Astrocyte (in vitro differentiated cells and primary cell): ENCODE measurements at regions not wholly inside any gene's neighbourhood (a gene's known extent, or its start where the extent isn't known, plus 50 kb on each side); places are given as distances from the start of the nearest gene placed in this dataset.

Experiments used
- DNase-seq: peaks from one replicate; pipeline ENCODE4 v3.0.0-alpha.2; 2010; ENCODE audit warnings: low read depth
- FAIRE-seq: peaks from 2 replicates; lab custom pipeline; 2011; peaks lifted over from hg19 to GRCh38; lab: Jason Lieb, UNC
- H2AFZ ChIP-seq: 2 replicates; pipeline ENCODE4 v1.6.0; 2012; ENCODE audit warnings: low read depth, low read length, inconsistent platforms
- H3K27ac ChIP-seq: 2 replicates; pipeline ENCODE4 v1.5.1; 2011; ENCODE audit warnings: low read depth, low read length, inconsistent platforms
- H3K27me3 ChIP-seq: 2 replicates; pipeline ENCODE4 v1.6.0; 2011; ENCODE audit warnings: low read length, inconsistent platforms; ENCODE audit not compliant: insufficient read depth
- H3K36me3 ChIP-seq: 2 replicates; pipeline ENCODE4 v1.5.1; 2011; ENCODE audit warnings: low read length, inconsistent platforms; ENCODE audit not compliant: insufficient read depth
- H3K4me1 ChIP-seq: 2 replicates; pipeline ENCODE4 v1.5.1; 2011; ENCODE audit warnings: low read length, inconsistent platforms; ENCODE audit not compliant: insufficient read depth
- H3K4me2 ChIP-seq: 2 replicates; pipeline ENCODE4 v1.6.0; 2012; ENCODE audit warnings: low read length, inconsistent platforms
- H3K4me3 ChIP-seq: 2 replicates; pipeline ENCODE4 v1.5.1; 2011; ENCODE audit warnings: low read depth, mild to moderate bottlenecking, low read length, inconsistent platforms; ENCODE audit not compliant: insufficient read depth
- H3K79me2 ChIP-seq: 2 replicates; pipeline ENCODE4 v1.6.0; 2012; ENCODE audit warnings: mild to moderate bottlenecking, low read length, inconsistent platforms; ENCODE audit not compliant: insufficient read depth
- H3K9ac ChIP-seq: 2 replicates; pipeline ENCODE4 v1.6.0; 2012; ENCODE audit warnings: mild to moderate bottlenecking, low read length, inconsistent platforms
- H3K9me3 ChIP-seq: 2 replicates; pipeline ENCODE4 v1.5.1; 2012; ENCODE audit warnings: low read depth, mild to moderate bottlenecking, low read length, inconsistent platforms; ENCODE audit not compliant: insufficient read depth
- H4K20me1 ChIP-seq: 2 replicates; pipeline ENCODE4 v1.6.0; 2012; ENCODE audit warnings: low read length, inconsistent platforms; ENCODE audit not compliant: insufficient read depth
- H3K27ac Mint-ChIP-seq: one replicate; pipeline ENCODE4 v1.8.0; 2021; ENCODE audit warnings: mild to moderate bottlenecking, mixed read lengths; ENCODE audit not compliant: unreplicated experiment
- H3K27me3 Mint-ChIP-seq: one replicate; pipeline ENCODE4 v1.8.0; 2021; ENCODE audit warnings: low read depth, mixed read lengths; ENCODE audit not compliant: unreplicated experiment
- H3K36me3 Mint-ChIP-seq: one replicate; pipeline ENCODE4 v1.8.0; 2021; ENCODE audit warnings: low read depth, mixed read lengths; ENCODE audit not compliant: unreplicated experiment
- H3K4me1 Mint-ChIP-seq: one replicate; pipeline ENCODE4 v1.8.0; 2021; ENCODE audit warnings: low read depth, mixed read lengths; ENCODE audit not compliant: unreplicated experiment
- H3K4me3 Mint-ChIP-seq: one replicate; pipeline ENCODE4 v1.8.0; 2021; ENCODE audit warnings: mild to moderate bottlenecking, moderate library complexity, mixed read lengths; ENCODE audit not compliant: unreplicated experiment
- H3K9me3 Mint-ChIP-seq: one replicate; pipeline ENCODE4 v1.8.0; 2021; ENCODE audit warnings: mild to moderate bottlenecking, mixed read lengths; ENCODE audit not compliant: unreplicated experiment
- CTCF ChIP-seq: IDR thresholded peaks from 2 replicates; pipeline ENCODE4 v1.5.1; 2011; ENCODE audit warnings: low read depth, mild to moderate bottlenecking, inconsistent platforms, low read length, moderate library complexity; ENCODE audit not compliant: insufficient read depth
- EZH2 ChIP-seq: IDR thresholded peaks from 2 replicates; pipeline ENCODE4 v1.6.1; 2012; ENCODE audit warnings: mild to moderate bottlenecking, low read length, inconsistent platforms; ENCODE audit not compliant: insufficient read depth

- Histone ChIP-seq H3K4me2 (no peak overlapping the region), H3K79me2 (no peaks in the 10 kb centered on the region), H3K36me3 (no peaks in the 10 kb centered on the region), H3K4me1 (no peaks in the 10 kb centered on the region), H3K4me3 (no peak overlapping the region), H3K9me3 (no peaks in the 10 kb centered on the region), H2AFZ (no peak overlapping the region), H3K9ac (no peak overlapping the region), H3K27me3 (no peaks in the 10 kb centered on the region), H4K20me1 (no peaks in the 10 kb centered on the region), H3K27ac (no peak overlapping the region)
- Mint-ChIP-seq H3K9me3 (peaks cover 9% of the 10 kb centered on the region), H3K4me3 (no peak overlapping the region), H3K36me3 (peaks cover 8% of the 10 kb centered on the region), H3K27me3 (no peaks in the 10 kb centered on the region), H3K4me1 (peaks cover 5% of the 10 kb centered on the region), H3K27ac (no peak overlapping the region)
- DNase-seq (no peak), FAIRE-seq (no peak)
- TF ChIP-seq EZH2 (no peak), CTCF (no peak)
Measured at GRCh38 chr1:187627516-187627915, 798.8 kb downstream of the PLA2G4A start.

- Mint-ChIP-seq H3K27me3 (no peaks in the 10 kb centered on the region), H3K9me3 (peaks cover 9% of the 10 kb centered on the region), H3K4me3 (no peak overlapping the region), H3K4me1 (peaks cover 5% of the 10 kb centered on the region), H3K36me3 (peaks cover 8% of the 10 kb centered on the region), H3K27ac (no peak overlapping the region)
- no peaks in the 10 kb centered on the region for H3K9me3 ChIP-seq
- H3K4me1 ChIP-seq = no peaks in the 10 kb centered on the region
- H4K20me1 ChIP-seq = no peaks in the 10 kb centered on the region
- TF ChIP-seq EZH2 (no peak), CTCF (no peak)
- H3K4me2 ChIP-seq = no peak overlapping the region
- H3K4me3 ChIP-seq = no peak overlapping the region
- no peaks in the 10 kb centered on the region for H3K27me3 ChIP-seq
- H2AFZ ChIP-seq = no peak overlapping the region
- H3K79me2 ChIP-seq = no peaks in the 10 kb centered on the region
- H3K27ac ChIP-seq = no peak overlapping the region
- H3K36me3 ChIP-seq = no peaks in the 10 kb centered on the region
- FAIRE-seq (no peak), DNase-seq (no peak)
- no peak overlapping the region for H3K9ac ChIP-seq
Measured at GRCh38 chr1:187629075-187629474, 800.3 kb downstream of the PLA2G4A start.

- H3K79me2 ChIP-seq = no peaks in the 10 kb centered on the region
- H4K20me1 ChIP-seq = no peaks in the 10 kb centered on the region
- no peaks in the 10 kb centered on the region for H3K9me3 ChIP-seq
- Mint-ChIP-seq H3K4me3 (no peak overlapping the region), H3K36me3 (peaks cover 8% of the 10 kb centered on the region), H3K9me3 (peaks cover 9% of the 10 kb centered on the region), H3K27ac (no peak overlapping the region), H3K27me3 (no peaks in the 10 kb centered on the region), H3K4me1 (peaks cover 1% of the 10 kb centered on the region)
- no peak overlapping the region for H3K9ac ChIP-seq
- no peak overlapping the region for H2AFZ ChIP-seq
- no peak for DNase-seq
- FAIRE-seq = no peak
- H3K27me3 ChIP-seq = no peaks in the 10 kb centered on the region
- H3K27ac ChIP-seq = no peak overlapping the region
- no peaks in the 10 kb centered on the region for H3K36me3 ChIP-seq
- H3K4me2 ChIP-seq = no peak overlapping the region
- TF ChIP-seq EZH2 (no peak), CTCF (no peak)
- H3K4me1 ChIP-seq = no peaks in the 10 kb centered on the region
- H3K4me3 ChIP-seq = no peak overlapping the region
Measured at GRCh38 chr1:187630653-187631380, 802.1 kb downstream of the PLA2G4A start.
